HG02885 (cell line): ENCODE measurements at regions not wholly inside any gene's neighbourhood (a gene's known extent, or its start where the extent isn't known, plus 50 kb on each side); places are given as distances from the start of the nearest gene placed in this dataset.
A peak's percentile ranks its signal among the peaks of the same experiment; 100 is the strongest.
"Not testable (repeated sequence)": the region's sequence is repeated elsewhere in the genome, so short reads cannot be mapped to it uniquely, and the experiment has no call there.

Source experiments
- ATAC-seq: cut with Tn5 transposase; IDR thresholded peaks from one replicate; pipeline ENCODE4 v1.9.1; 2021; ENCODE audit warnings: mild to moderate bottlenecking; ENCODE audit not compliant: unreplicated experiment, poor library complexity

DNA sequence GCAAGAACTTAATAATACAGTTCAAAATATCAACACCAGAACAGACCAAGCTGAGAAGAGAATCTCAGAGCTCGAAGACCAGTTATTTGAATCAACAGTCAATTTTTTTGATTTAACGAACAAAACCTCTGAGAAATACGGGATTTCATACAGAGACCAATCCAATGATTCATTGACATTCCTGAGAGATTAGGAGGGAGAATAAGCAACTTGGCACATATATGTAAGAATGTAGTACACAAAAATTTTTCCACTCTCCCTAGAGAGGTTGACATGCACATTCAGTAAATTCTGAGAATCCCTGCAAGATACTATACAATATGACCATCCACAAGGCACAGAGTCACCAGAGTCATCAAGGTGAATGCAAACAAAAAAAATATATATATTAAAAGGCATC lies 1577.3 kb upstream of the C9orf72 start:
- no peak for ATAC-seq

DNA sequence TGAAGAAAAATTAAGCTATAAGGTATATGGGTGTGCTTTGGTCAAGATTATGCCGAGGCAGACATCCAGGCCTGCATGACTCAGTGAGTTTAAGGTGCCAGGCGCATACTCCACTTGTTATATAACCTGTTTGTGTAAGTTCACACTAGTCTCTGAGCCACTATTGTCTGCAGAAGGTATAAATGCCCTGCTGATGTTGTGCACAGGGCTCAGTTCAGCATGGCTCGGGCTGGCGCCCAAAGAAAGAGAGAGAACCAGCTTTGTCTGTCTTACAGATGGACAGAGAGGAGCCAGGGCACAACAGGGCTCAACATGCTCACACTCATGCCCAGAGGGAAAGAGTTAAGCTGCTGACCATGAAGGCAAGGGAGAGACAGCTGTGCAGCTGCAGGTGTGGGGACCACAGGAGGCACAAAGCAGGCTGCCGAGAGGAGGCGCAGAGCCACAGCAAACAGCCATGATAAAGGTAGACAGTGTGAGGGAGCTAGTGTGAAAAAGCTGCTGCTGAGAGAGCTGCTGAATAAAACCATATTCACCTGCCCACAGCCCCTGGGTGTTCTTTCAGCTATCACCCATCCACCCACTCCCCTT lies 1587.6 kb upstream of the C9orf72 start:
- no peak for ATAC-seq

DNA sequence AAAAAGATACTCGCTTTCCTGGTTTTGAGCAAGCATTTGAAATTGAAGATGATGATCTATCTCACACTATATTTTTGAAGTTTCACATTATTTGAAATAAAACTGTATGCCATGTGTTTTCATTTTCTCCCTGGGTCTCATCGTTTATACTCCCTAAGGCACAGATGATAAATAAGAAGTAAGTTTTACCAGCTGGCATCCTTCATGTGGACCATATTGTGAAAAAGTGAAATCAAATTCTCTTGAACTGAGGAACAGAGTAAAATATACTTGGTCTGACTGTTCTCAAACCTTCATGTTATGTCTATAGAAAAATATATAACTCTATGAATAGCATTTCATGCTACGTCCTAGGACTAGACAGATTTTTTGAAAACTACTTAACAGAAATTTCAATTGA lies 1600.9 kb upstream of the C9orf72 start:
- no peak for ATAC-seq

DNA sequence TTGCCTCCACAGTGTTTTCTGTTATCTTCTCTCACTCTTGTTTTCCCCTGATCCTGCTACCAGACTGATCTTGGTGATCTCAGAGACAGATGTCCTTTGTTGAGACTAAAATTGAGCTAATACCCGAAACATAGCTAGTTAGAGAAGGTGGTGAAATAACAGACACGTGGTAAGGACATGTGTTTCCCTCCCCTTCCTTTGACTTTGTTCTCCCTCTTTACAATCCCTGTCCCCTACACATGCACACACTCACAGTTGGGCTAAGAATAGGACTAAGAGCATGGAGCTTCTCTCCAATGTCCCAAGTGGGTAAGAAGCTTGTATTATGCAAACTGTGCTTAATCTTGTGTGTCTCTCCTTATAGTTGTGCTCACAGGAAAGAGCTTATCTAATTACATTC lies 1603.0 kb upstream of the C9orf72 start:
- no peak for ATAC-seq

DNA sequence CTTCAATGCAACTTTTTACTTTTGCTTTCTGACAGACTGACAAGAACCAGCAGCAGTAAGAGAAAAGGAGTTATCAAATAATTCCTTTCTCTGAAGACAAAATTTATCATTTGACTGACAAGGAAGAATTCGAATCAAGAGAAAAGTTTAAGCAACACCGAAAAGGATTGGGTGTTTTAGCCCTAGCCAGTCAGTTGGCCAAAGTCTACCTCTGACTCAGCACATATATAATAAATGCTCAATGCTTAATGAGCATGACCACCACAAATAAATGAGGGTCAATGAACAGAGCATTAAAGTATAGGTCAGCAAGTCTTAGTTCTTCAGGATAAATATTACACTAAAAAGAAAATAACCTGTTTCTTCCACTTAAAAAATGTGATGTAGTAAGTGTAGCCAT lies 1603.5 kb upstream of the C9orf72 start:
- no peak for ATAC-seq

DNA sequence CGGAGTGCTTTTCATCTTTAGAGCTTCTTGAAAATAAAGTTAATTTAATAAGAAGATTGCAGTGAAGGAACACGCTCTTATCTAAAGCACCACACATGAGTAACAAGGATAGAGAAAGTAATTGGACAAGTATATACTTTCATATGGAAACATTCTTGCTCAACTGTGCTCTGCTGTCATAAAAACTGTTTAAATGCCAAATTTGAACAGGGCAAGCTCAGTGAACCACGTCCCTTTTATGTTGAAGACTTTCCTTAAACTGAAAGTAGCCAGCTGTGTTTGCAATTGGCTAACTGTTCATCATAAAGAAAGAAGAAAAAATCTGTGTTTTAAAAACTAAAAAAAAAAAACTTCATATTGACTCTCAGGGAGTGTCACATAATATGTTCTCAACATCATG lies 1610.7 kb upstream of the C9orf72 start:
- ATAC-seq, result no peak

DNA sequence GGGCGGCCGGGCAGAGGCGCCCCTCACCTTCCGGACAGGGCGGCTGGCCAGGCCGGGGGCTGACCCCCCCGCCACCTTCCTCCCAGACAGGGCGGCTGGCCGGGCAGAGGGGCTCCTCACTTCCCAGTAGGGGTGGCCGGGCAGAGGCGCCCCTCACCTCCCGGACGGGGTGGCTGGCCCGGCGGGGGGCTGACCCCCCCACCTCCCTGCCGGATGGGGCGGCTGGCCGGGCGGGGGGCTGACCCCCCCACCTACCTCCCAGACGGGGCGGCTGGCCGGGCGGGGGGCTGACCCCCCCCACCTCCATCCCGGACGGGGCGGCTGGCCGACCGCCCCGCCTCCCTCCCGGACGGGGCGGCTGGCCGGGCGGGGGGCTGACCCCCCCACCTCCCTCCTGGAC lies 1615.5 kb upstream of the C9orf72 start:
- not testable (repeated sequence) for ATAC-seq

DNA sequence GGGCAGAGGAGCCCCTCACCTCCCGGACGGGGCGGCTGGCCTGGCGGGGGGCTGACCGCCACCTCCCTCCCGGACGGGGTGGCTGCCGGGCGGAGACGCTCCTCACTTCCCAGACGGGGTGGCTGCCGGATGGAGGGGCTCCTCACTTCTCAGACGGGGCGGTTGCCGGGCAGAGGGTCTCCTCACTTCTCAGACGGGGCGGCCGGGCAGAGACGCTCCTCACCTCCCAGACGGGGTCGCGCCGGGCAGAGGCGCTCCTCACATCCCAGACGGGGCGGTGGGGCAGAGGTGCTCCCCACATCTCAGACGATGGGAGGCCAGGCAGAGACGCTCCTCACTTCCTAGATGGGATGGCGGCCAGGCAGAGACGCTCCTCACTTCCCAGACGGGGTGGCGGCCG lies 1615.9 kb upstream of the C9orf72 start:
- ATAC-seq, result not testable (repeated sequence)

DNA sequence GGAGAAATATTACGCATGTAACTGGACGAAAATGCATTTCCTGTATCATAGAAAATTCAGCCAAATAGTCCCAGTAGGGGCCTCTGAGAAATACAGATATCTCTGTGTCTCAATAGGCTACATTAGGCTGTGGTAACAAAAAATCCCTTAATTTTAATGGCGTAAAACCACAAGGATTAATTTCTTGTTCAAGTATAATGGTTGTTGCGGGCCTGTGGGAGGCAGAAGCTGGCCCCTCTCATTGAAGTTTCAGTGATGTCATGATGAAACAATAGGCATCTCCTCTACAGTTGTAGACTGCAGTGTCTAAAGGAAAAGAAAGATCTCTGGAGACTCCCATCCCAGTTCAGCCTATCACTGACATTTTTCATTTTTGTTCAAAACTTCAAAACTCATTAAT lies 1625.6 kb upstream of the C9orf72 start:
- ATAC-seq, result no peak

DNA sequence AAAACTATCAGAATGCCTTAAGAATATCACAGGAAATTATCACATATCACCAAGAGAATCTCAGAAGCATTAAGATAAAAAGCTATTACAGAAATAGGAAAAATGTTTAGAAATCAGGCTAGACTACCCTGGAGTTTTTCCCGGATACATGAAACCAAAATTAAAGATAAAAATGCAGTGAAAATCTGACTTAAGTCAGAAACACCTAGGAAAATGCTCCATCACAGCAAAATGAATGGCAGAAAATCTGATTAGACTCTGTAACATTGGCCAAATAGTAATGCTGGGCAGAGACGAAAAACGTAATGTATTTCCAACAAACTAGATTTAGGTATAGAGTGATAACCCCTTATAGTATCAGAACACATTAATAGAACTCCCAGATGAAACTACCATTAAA lies 1626.7 kb upstream of the C9orf72 start:
- ATAC-seq, result no peak

DNA sequence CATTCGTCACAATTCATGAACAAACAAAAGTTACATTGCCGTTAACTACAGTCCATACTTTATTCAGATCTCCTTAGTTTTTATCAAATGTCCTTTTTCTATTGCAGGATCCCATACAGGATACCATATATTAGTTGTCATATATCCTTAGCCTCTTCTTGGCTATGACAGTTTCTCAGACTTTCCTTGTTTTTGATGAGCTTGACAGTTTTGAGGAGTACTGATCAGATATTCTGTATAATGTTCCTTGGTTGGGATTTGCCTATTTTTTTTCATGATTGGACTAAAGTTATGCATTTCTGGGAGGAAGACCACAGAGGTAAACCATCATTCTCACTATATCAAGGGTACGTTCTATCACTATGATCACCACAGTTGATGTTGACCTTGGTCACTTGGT lies 1627.4 kb upstream of the C9orf72 start:
- no peak for ATAC-seq

DNA sequence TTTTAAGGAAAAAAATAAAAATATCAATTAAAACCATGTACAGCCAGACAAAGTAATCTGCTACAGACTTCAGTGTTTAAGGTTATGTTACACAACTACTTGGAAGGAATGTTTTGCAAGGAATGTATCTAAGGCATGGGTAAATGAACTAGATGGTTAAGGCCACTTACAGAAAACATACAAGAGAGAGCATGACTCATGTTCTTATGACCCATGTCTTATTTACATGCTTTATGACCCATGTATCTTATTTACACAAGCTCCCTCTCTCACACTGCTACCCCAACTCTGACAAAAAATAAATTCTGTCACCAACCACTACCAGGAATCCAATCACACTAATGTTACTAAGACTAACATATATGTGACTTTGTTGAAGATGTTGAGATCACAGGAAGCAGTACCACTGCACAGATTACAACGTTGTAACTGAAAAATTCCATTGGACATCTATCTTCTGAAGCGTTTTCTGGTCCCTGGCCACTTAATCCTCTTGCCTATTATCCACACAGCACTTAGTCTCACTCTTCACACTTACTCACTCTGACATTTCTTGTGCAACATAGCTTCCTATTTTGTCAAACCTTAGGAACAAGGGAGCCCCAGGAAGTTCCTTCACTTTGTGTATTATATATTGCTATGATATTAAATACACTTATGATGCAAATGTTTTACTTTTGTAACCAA lies 1630.1 kb upstream of the C9orf72 start:
- ATAC-seq, result no peak

DNA sequence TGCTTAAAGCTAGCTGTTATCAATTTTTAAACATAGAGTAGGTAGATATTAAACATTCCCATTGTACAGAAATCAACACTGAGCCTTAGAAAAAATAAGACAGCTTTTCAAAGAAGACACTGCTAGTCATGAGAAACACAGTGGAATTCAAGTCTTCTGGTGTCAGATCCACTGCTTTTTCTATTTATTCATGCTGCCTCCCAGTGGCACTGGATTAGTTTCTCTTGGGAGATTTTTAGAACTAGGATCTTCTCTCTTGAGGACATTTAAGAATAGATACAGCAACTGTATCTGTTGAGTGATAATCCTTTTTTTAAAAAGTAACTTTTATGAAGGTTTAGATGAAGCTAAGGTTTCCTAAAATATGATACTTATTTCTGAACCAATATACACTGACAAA lies 1635.4 kb upstream of the C9orf72 start:
- no peak for ATAC-seq

DNA sequence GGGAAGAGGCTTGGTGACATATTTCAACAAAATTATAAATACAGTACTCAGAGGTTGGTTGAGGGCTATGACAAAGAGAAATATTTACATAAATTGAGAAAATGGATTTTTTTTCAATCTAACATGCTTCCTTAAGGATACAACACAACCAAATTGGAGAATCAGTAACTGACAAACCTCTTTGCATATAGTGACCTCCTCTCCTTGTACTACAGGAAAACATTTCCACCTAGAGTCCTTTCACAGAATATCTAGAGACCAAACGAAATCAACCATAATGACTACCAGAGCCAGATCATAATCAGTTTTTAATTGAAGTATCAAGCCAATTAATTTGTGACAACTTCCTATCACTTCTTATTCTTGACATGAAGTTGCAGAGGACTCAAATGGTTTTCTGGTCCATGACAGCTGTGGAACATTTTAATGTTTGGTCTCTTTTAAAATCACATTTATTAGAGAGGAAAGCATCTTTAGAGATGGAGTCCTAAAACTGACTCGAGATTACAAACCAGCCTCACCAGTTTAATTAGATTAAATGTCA lies 1636.5 kb upstream of the C9orf72 start:
- ATAC-seq, result no peak

DNA sequence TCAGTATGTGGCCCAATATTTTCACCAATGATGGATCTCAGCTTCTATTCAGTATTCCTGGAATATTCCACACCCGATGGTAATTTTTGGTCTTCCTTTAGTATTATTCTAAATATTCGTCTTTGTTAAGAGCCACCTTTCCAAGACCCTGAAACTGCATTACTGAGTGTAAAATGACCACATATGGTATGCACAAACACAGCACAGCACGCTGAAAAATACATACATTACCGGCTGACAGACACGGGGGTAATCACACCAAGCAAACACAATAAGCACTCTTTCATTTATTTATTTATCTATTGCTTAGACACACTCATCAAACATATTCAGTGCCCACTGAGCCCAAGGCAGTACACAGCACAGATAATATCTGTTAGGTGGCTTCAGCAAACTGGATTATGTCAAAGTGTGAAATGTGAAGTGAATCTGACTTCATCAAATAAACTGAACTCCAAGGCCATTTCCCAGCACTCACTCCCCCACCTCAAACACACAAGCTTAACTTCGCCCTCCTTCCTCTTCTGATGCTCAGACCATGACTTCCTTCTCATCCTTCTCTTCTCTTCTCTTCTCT lies 1637.8 kb upstream of the C9orf72 start:
- no peak for ATAC-seq

DNA sequence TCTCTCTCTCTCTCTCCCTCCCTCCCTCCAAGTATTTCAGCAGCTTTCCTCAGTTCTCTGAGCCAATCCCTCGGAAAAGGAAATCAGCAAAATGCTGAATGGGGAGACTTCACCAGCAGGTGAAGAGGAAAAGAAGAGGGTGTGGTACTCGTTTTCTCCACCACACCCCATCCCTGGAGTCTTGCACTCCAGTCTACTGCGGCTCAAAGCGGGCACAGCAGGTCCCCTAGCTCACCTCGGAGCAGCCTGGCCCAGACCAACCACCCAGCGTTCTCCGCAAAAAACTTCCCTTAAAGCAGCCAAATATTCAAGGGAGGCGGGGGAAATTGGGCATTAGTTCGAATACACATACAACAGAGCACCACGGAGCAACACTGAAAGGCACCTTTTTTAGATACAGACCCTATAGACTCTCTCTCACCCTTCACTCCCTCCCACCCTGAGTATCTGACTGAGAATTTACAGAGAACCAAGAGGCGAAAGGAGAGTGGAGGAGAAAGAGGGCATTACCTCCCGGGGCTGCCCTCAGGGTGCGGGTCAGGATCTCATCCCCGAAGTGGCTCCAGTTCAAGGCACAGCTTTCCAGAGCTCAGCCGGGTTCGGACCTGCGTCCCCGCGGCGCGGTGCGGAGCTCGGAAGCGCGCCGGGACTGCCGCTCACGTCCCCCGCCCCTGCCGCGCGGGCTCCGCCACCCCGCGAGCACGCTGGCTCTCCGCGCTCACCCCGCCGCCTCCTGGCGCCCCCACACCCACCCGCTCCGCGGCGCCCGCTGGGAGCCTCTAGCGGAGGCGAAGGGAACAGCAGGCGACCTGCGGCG lies 1638.5 kb upstream of the C9orf72 start:
- ATAC-seq, result peak; percentile 86

DNA sequence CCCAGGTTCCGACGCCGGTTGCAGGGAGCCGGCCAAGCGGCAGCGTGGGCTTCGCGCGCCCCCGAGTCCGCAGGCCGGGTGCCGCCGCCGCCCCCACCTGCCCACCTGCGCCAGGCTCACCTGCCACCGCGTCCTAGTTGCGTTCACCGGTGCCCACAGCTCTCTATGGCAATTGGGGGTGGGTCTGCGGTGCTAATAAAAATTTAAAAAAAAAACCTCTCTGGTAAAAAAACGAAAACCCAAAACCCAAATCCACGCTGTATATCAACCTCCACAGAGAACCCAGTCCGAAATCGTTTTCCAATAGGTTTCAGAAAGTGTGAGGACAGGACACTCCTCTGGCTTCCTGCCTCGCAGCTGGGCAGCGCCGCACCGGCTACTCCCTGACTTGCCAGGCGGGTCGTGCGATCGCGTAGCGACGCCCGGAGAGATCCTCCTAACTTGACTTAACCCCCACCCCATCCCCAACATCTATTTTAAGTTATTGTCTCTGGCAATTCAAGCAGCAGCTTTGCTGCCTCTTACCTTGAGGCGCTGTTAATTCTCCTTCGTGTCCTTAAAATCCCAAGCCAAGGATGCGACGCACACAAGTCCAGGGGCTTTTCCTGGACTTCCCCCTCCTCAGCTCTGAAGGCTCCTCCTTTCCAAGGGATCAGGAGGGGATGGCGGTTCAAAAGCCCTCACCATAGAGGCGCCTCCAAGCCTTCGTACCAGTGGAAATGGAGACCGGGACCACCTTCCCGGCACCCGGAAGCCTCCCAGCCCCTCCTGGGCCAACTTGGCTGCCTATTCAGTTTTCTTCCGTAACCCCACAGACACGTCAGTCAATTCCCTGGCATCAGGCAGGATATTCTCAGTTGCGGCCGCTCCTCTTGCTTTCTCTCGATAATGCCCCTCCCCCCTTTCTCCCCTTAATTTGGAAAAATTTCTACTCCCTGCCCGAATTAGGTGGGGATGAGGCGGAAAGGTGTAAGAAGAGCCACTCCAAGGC lies 1639.4 kb upstream of the C9orf72 start:
- no peak for ATAC-seq

DNA sequence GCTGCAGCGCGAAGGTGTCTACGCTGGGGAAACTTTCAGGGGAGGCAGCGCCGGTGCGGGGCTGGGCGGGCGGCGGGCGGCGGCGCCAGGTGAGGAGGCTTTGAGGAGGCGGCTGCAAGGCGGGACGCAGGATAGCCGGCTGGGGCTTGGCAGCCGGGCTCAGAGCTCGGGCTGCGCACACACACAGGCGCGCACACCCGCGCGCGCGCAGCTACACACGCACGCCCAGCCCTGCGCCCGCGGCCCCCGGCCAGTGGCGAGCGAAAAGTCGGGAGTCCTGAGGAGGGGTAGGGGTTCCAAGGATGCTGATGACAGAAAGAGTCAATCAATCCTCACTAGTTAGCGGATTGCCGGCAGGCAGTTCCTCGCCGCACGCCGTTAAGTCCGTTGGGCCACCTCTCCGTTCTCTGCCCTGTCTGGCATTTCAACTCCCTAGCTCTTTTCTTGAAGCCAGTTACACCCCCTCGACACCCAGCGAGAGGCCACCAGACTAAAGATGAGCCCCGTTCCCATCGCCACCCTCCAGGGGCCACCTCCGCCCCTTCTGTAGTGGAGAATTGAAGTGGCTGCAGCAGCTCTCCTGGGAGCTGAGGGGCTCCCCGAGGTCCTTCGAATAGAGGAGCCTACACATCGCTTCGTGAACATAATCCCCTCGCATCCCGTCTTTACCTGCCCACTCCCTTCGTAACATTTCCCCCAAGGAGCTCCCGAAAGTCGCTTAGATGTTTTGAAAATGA lies 1640.3 kb upstream of the C9orf72 start, which contains the start of gene LINGO2:
Gene LINGO2, minus strand, starts transcription at position 185 of the 737 bp plus-strand sequence.
- ATAC-seq, result no peak

DNA sequence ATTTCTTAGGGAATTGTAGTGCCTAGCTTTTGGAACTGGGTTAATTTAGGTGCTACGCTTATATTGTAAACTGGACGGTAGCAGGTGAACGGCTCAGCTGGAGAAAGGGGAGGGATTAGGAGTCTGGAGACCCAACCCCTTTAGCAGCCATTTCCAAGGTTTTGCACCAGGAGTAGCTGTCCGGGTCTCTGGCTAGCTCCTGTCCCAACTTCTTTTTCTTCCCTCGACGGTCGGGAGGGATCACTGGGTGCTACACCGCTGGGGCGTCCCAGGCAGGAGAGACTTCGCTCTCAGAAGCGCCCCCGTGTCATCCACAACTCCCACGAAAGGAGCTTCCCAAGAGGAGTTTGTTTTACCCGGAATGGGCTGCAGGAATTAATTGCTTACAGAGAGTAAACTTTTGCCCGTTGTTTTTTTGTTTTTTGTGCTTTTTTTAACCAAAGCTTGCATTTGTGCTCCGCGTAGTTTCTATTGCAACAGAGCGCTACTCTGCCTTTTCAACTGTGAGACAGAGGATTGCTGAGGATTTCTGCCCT lies 1640.9 kb upstream of the C9orf72 start:
- no peak for ATAC-seq
